GM23338 (cell line): ENCODE measurements at regions not wholly inside any gene's neighbourhood (a gene's known extent, or its start where the extent isn't known, plus 50 kb on each side); places are given as distances from the start of the nearest gene placed in this dataset.

Experiments used
- ATAC-seq: fragments of 200-7000 bp; cut with Tn5 transposase; 3 replicates; pipeline ENCODE4 v1.9.1; 2020
- DNase-seq: peaks from one replicate; pipeline ENCODE4 v3.0.0-alpha.2; 2015; ENCODE audit warnings: low spot score
- H2AFZ ChIP-seq: fragments of 200-600 bp; sonication (generic); 2 replicates; pipeline ENCODE4 v1.8.0; 2016; ENCODE audit warnings: antibody characterized with exemption, mild to moderate bottlenecking, moderate library complexity
- H3F3A ChIP-seq: fragments of 200-600 bp; sonication (generic); replicated peaks from 2 replicates; pipeline ENCODE4 v1.8.0; 2017; ENCODE audit warnings: antibody characterized with exemption, mixed run types, low read depth
- H3K27ac ChIP-seq: fragments of 200-600 bp; sonication (generic); 2 replicates; pipeline ENCODE4 v1.6.1; 2016; ENCODE audit warnings: low read depth
- H3K27me3 ChIP-seq: fragments of 200-600 bp; sonication (generic); 2 replicates; pipeline ENCODE4 v1.8.0; 2016; ENCODE audit warnings: mild to moderate bottlenecking, mixed run types, moderate library complexity; ENCODE audit not compliant: insufficient read depth
- H3K36me3 ChIP-seq: fragments of 200-600 bp; sonication (generic); 2 replicates; pipeline ENCODE4 v1.8.0; 2016; ENCODE audit warnings: mild to moderate bottlenecking; ENCODE audit not compliant: insufficient read depth
- H3K4me1 ChIP-seq: fragments of 200-600 bp; sonication (generic); 2 replicates; pipeline ENCODE4 v1.8.0; 2016; ENCODE audit warnings: mild to moderate bottlenecking, moderate library complexity; ENCODE audit not compliant: insufficient read depth
- H3K4me2 ChIP-seq: fragments of 200-600 bp; sonication (generic); 2 replicates; pipeline ENCODE4 v1.7.1; 2017; ENCODE audit warnings: mixed run types
- H3K4me3 ChIP-seq: fragments of 200-600 bp; sonication (generic); 2 replicates; pipeline ENCODE4 v1.6.1; 2016; ENCODE audit warnings: mixed run types
- H3K79me2 ChIP-seq: fragments of 200-600 bp; sonication (generic); replicated peaks from 2 replicates; pipeline ENCODE4 v1.8.0; 2017; ENCODE audit warnings: mild to moderate bottlenecking; ENCODE audit not compliant: insufficient read depth
- H3K9me2 ChIP-seq: fragments of 200-600 bp; sonication (generic); 2 replicates; pipeline ENCODE4 v1.8.0; 2017; ENCODE audit not compliant: insufficient read depth
- H4K20me1 ChIP-seq: fragments of 200-600 bp; sonication (generic); replicated peaks from 2 replicates; pipeline ENCODE4 v1.8.0; 2017; ENCODE audit warnings: mild to moderate bottlenecking; ENCODE audit not compliant: insufficient read depth
- H3K27ac Mint-ChIP-seq: 2 replicates; pipeline ENCODE4 v1.8.0; 2020; ENCODE audit warnings: inconsistent platforms, mild to moderate bottlenecking, moderate library complexity, mixed read lengths
- H3K27me3 Mint-ChIP-seq: 3 replicates; pipeline ENCODE4 v1.8.0; 2022; ENCODE audit warnings: low read depth, mild to moderate bottlenecking, moderate library complexity, mixed read lengths, inconsistent platforms; ENCODE audit not compliant: insufficient read depth, poor library complexity
- H3K36me3 Mint-ChIP-seq: 3 replicates; pipeline ENCODE4 v1.8.0; 2021; ENCODE audit warnings: low read depth, mild to moderate bottlenecking, inconsistent platforms, moderate library complexity, mixed read lengths
- H3K4me1 Mint-ChIP-seq: 3 replicates; pipeline ENCODE4 v1.8.0; 2020; ENCODE audit warnings: mild to moderate bottlenecking, inconsistent platforms, mixed read lengths
- H3K4me3 Mint-ChIP-seq: 3 replicates; pipeline ENCODE4 v1.8.0; 2021; ENCODE audit warnings: moderate library complexity, mild to moderate bottlenecking, inconsistent platforms, mixed read lengths
- H3K9me3 Mint-ChIP-seq: 3 replicates; pipeline ENCODE4 v1.8.0; 2020; ENCODE audit warnings: moderate library complexity, mild to moderate bottlenecking, inconsistent platforms, mixed read lengths
- CREB1 ChIP-seq: fragments of 250-450 bp; sonication (Bioruptor Pico); IDR thresholded peaks from 2 replicates; pipeline ENCODE4 v1.5.0; 2020; ENCODE audit warnings: low read depth, mild to moderate bottlenecking, moderate library complexity
- EZH2 ChIP-seq: fragments of 200-600 bp; sonication (generic); IDR thresholded peaks from one replicate; pipeline ENCODE4 v1.8.0; 2017; ENCODE audit warnings: antibody characterized with exemption, mild to moderate bottlenecking, low read depth; ENCODE audit not compliant: unreplicated experiment
- EZH2phosphoT487 ChIP-seq: fragments of 200-600 bp; sonication (generic); IDR thresholded peaks from one replicate; pipeline ENCODE4 v1.8.1; 2018; ENCODE audit warnings: antibody characterized with exemption; ENCODE audit not compliant: unreplicated experiment
- JUNB ChIP-seq: IDR thresholded peaks from one replicate; pipeline ENCODE4 v1.6.1; 2016; ENCODE audit warnings: antibody characterized with exemption; ENCODE audit not compliant: unreplicated experiment
- NANOG ChIP-seq: IDR thresholded peaks from 2 replicates; pipeline ENCODE4 v1.6.1; 2016; ENCODE audit warnings: antibody characterized with exemption, borderline replicate concordance
- POLR2AphosphoS5 ChIP-seq: IDR thresholded peaks from 2 replicates; pipeline ENCODE4 v1.6.1; 2016; ENCODE audit warnings: antibody characterized with exemption, low read depth
- STAT1 ChIP-seq: IDR thresholded peaks from one replicate; pipeline ENCODE4 v1.6.1; 2016; ENCODE audit warnings: antibody characterized with exemption; ENCODE audit not compliant: unreplicated experiment
- ZNF114 ChIP-seq: fragments of 250-450 bp; sonication (Bioruptor Pico); IDR thresholded peaks from 2 replicates; pipeline ENCODE4 v1.5.0; 2020; ENCODE audit warnings: mild to moderate bottlenecking, moderate library complexity
- ZNF331 ChIP-seq: fragments of 250-450 bp; sonication (Bioruptor Pico); IDR thresholded peaks from 2 replicates; pipeline ENCODE4 v1.5.0; 2020; ENCODE audit warnings: low read depth, mild to moderate bottlenecking, moderate library complexity
- TF ChIP-seq, protein P1 (sequence below), 2 experiments: fragments of 200-600 bp in 1 of 2; sonication (generic) in 1 of 2; conservative IDR thresholded peaks; 2 replicates each; pipeline versions ENCODE4 v1.5.1 to v1.6.1; 2016 to 2017; ENCODE audit warnings: antibody characterized with exemption in 2 of 2, low read depth in 2 of 2, mild to moderate bottlenecking in 2 of 2, moderate library complexity in 1 of 2
- TF ChIP-seq, protein P2 (sequence below): fragments of 250-450 bp; sonication (Bioruptor Pico); IDR thresholded peaks from 2 replicates; pipeline ENCODE4 v1.5.0; 2020; ENCODE audit warnings: mild to moderate bottlenecking, moderate library complexity
- TF ChIP-seq, protein P3 (sequence below): IDR thresholded peaks from 2 replicates; pipeline ENCODE4 v1.6.1; 2016; ENCODE audit warnings: antibody characterized with exemption

DNA sequence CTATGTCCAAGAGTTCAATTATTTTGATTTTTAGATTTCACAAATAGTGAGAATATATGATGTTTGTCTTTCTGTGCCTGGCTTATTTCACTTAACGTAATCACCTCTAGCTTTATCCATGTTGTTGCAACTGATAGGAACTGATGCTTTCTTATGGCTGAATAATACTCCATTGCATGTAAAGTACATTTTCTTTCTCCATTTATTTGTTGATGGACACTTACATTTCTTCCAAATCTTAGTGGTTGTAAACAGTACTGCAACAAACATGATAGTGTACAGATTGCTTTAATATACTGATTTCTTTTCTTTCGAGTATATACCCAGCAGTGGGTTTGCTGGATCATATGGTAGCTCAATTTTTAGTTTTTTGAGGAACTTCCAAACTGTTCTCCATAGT lies 600.6 kb upstream of the SEMA6D start:
- no peak overlapping the region for H2AFZ ChIP-seq
- H3K27ac ChIP-seq = no peak overlapping the region
- no peaks in the 10 kb centered on the region for H3K4me1 ChIP-seq
- no peak overlapping the region for H3K4me3 ChIP-seq
- no peaks in the 10 kb centered on the region for H3K9me2 ChIP-seq
- H3F3A ChIP-seq = no peaks in the 10 kb centered on the region
- H3K27ac Mint-ChIP-seq = no peak overlapping the region
- no peaks in the 10 kb centered on the region for H3K79me2 ChIP-seq
- no peaks in the 10 kb centered on the region for H3K36me3 ChIP-seq
- no peaks in the 10 kb centered on the region for H4K20me1 ChIP-seq
- H3K4me2 ChIP-seq = no peak overlapping the region
- no peak for ATAC-seq
- DNase-seq = no peak
- 0 out of 3 replicates have a peak, but pooled peaks cover 3% of the 10 kb centered on the region for H3K36me3 Mint-ChIP-seq
- H3K27me3 Mint-ChIP-seq = no peaks in the 10 kb centered on the region
- H3K4me3 Mint-ChIP-seq = no peak overlapping the region
- TF ChIP-seq, protein P1, sequence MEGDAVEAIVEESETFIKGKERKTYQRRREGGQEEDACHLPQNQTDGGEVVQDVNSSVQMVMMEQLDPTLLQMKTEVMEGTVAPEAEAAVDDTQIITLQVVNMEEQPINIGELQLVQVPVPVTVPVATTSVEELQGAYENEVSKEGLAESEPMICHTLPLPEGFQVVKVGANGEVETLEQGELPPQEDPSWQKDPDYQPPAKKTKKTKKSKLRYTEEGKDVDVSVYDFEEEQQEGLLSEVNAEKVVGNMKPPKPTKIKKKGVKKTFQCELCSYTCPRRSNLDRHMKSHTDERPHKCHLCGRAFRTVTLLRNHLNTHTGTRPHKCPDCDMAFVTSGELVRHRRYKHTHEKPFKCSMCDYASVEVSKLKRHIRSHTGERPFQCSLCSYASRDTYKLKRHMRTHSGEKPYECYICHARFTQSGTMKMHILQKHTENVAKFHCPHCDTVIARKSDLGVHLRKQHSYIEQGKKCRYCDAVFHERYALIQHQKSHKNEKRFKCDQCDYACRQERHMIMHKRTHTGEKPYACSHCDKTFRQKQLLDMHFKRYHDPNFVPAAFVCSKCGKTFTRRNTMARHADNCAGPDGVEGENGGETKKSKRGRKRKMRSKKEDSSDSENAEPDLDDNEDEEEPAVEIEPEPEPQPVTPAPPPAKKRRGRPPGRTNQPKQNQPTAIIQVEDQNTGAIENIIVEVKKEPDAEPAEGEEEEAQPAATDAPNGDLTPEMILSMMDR (conservative IDR thresholded peaks at IDR 0.05; ENCODE audit: low read depth in 2 of 2) = peak in 1 of 2 experiments; percentile 38; a peak in 2 of 4 replicates
- TF ChIP-seq JUNB = no peak
- TF ChIP-seq EZH2 = no peak
- TF ChIP-seq POLR2AphosphoS5 = no peak
- H3K27me3 ChIP-seq = no peaks in the 10 kb centered on the region
- H3K9me3 Mint-ChIP-seq = peaks cover 49% of the 10 kb centered on the region
- no peaks in the 10 kb centered on the region for H3K4me1 Mint-ChIP-seq

DNA sequence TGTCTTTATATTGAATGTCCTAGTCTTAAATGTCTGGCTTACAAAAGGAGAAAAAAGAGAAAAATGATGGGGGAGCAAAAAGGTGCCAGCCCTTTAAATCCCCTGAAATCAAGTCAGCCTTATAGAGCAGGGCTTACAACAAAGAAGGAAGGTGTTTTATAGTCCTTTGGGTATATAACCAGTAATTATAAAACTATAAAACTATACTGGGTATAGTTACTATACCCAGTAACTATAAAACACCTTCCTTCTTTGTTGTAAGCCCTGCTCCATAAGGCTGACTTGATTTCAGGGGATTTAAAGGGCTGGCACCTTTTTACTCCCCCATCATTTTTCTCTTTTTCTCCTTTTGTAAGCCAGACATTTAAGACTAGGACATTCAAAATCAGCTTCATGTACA lies 598.0 kb upstream of the SEMA6D start:
- Mint-ChIP-seq H3K36me3 (0 out of 3 replicates have a peak, but pooled peaks cover 3% of the 10 kb centered on the region), H3K27ac (no peak overlapping the region), H3K4me1 (no peaks in the 10 kb centered on the region), H3K9me3 (peaks cover 51% of the 10 kb centered on the region), H3K27me3 (no peaks in the 10 kb centered on the region), H3K4me3 (no peak overlapping the region)
- DNase-seq = no peak
- Histone ChIP-seq H3K4me1 (no peaks in the 10 kb centered on the region), H3K4me3 (no peak overlapping the region), H3K27me3 (no peaks in the 10 kb centered on the region), H3K27ac (no peak overlapping the region), H3K4me2 (no peak overlapping the region), H2AFZ (no peak overlapping the region), H4K20me1 (no peaks in the 10 kb centered on the region), H3K79me2 (no peaks in the 10 kb centered on the region), H3K9me2 (no peaks in the 10 kb centered on the region), H3K36me3 (no peaks in the 10 kb centered on the region), H3F3A (no peaks in the 10 kb centered on the region)
- ATAC-seq = no peak
- TF ChIP-seq STAT1 (no peak), CREB1 (CRISPR knock-in tag) (no peak), JUNB (no peak), ZNF114 (CRISPR knock-in tag) (no peak), NANOG (no peak), EZH2phosphoT487 (no peak), POLR2AphosphoS5 (no peak), EZH2 (no peak), ZNF331 (CRISPR knock-in tag) (no peak)
- TF ChIP-seq, protein P2, sequence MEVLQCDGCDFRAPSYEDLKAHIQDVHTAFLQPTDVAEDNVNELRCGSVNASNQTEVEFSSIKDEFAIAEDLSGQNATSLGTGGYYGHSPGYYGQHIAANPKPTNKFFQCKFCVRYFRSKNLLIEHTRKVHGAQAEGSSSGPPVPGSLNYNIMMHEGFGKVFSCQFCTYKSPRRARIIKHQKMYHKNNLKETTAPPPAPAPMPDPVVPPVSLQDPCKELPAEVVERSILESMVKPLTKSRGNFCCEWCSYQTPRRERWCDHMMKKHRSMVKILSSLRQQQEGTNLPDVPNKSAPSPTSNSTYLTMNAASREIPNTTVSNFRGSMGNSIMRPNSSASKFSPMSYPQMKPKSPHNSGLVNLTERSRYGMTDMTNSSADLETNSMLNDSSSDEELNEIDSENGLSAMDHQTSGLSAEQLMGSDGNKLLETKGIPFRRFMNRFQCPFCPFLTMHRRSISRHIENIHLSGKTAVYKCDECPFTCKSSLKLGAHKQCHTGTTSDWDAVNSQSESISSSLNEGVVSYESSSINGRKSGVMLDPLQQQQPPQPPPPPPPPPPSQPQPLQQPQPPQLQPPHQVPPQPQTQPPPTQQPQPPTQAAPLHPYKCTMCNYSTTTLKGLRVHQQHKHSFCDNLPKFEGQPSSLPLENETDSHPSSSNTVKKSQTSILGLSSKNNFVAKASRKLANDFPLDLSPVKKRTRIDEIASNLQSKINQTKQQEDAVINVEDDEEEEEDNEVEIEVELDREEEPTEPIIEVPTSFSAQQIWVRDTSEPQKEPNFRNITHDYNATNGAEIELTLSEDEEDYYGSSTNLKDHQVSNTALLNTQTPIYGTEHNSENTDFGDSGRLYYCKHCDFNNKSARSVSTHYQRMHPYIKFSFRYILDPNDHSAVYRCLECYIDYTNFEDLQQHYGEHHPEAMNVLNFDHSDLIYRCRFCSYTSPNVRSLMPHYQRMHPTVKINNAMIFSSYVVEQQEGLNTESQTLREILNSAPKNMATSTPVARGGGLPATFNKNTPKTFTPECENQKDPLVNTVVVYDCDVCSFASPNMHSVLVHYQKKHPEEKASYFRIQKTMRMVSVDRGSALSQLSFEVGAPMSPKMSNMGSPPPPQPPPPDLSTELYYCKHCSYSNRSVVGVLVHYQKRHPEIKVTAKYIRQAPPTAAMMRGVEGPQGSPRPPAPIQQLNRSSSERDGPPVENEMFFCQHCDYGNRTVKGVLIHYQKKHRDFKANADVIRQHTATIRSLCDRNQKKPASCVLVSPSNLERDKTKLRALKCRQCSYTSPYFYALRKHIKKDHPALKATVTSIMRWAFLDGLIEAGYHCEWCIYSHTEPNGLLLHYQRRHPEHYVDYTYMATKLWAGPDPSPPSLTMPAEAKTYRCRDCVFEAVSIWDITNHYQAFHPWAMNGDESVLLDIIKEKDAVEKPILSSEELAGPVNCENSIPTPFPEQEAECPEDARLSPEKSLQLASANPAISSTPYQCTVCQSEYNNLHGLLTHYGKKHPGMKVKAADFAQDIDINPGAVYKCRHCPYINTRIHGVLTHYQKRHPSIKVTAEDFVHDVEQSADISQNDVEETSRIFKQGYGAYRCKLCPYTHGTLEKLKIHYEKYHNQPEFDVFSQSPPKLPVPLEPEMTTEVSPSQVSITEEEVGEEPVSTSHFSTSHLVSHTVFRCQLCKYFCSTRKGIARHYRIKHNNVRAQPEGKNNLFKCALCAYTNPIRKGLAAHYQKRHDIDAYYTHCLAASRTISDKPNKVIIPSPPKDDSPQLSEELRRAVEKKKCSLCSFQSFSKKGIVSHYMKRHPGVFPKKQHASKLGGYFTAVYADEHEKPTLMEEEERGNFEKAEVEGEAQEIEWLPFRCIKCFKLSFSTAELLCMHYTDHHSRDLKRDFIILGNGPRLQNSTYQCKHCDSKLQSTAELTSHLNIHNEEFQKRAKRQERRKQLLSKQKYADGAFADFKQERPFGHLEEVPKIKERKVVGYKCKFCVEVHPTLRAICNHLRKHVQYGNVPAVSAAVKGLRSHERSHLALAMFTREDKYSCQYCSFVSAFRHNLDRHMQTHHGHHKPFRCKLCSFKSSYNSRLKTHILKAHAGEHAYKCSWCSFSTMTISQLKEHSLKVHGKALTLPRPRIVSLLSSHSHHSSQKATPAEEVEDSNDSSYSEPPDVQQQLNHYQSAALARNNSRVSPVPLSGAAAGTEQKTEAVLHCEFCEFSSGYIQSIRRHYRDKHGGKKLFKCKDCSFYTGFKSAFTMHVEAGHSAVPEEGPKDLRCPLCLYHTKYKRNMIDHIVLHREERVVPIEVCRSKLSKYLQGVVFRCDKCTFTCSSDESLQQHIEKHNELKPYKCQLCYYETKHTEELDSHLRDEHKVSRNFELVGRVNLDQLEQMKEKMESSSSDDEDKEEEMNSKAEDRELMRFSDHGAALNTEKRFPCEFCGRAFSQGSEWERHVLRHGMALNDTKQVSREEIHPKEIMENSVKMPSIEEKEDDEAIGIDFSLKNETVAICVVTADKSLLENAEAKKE (CRISPR knock-in tag) = no peak
- TF ChIP-seq, protein P3, sequence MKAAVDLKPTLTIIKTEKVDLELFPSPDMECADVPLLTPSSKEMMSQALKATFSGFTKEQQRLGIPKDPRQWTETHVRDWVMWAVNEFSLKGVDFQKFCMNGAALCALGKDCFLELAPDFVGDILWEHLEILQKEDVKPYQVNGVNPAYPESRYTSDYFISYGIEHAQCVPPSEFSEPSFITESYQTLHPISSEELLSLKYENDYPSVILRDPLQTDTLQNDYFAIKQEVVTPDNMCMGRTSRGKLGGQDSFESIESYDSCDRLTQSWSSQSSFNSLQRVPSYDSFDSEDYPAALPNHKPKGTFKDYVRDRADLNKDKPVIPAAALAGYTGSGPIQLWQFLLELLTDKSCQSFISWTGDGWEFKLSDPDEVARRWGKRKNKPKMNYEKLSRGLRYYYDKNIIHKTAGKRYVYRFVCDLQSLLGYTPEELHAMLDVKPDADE = no peak
